ENCODE measurements at regions not wholly inside any gene's neighbourhood (a gene's known extent, or its start where the extent isn't known, plus 50 kb on each side); places are given as distances from the start of the nearest gene placed in this dataset.

DNA sequence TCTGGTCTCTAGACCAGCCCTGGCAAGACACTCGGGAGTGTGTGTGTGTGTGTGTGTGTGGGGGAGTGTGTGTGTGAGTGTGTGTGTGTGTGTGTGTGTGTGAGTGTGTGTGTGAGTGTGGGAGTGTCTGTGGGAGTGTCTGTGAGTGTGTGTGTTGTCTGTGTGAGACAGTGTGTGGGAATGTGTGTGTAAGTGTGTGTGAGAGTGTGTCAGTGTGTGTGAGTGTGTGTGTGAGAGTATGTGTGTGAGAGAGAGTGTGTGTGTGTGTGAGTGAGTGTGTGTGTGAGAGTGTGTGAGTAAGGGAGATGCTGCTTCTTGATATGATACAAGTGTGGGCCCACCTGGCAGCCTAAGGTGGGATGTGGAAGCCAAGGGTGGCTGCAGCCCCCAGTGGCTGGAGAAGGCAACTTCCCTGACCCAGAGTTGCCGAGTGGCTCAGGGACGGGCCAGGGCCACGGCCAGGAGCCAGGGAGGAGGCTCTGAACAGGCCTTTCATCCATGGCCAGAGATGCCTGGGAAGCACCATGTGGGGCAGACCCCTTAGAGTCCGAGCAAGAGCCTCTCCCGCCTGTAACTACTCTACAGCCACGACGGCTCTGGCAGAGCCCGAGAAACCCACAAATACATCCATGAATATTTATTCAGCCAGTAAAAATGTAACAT, 159.3 kb upstream of the MYCN start:
- DNase-seq (ENCODE audit: low spot score) = no peak

DNA sequence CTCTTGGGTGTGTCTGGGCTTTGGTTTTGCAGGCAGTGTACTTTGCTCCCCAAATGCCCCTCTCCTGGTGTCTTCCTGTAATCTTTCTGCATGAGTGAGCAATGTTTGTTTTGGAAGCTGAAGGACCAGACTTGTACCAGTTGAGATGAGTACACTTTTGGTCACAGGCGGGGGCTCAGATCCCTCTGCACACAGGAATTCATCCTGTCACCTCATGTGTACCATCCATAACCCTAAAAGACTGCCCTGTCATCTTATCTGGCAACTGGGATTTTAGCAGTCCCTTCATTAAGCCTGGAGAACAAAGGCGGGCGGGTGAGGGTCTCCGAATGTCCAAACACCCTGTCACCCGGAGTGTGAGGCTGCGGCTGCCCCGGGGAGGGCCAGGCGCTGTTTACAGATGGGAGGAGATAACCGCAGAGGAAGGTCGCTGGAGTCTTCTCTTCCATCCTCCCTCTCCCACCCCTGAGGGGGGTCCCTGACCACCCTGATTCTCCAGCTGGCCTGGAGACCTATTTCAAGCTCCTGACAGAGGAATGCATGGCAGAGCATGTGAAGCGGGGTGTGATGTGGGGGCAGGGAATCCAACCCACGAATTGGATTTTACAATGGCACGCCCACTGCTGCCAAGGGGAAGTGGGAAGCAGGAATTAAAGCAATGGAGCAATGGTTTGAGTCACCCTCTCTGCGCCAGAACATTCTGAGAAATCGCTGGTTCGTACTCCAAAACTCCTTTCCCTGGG, 158.2 kb upstream of the MYCN start:
- DNase-seq (ENCODE audit: low spot score) = no peak

DNA sequence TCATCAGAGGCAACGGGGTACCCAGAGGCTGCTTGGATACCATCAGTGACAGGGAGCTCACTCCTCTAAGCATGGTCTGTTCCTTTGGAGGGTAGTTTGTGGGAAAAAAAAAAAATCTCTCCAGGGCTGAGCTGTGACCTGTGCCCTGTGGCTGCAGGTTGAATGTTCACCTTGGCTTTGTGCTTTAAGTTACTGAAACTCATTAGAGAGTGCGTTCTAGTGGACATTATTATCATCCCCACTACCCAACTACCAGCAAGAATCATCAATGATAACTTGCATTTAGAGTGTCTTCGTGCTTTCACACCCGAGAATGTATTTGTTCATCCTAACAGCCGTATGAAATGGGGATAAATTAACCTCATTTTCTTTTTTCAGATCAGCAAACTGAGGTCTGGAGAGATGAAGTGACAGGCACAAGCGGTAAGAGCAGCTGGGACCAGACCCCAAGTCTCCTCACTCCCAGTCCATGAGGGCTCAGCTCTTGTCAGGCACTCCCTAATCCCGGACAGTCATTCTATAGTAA, 157.5 kb upstream of the MYCN start:
- no peak for DNase-seq (ENCODE audit: low spot score)

DNA sequence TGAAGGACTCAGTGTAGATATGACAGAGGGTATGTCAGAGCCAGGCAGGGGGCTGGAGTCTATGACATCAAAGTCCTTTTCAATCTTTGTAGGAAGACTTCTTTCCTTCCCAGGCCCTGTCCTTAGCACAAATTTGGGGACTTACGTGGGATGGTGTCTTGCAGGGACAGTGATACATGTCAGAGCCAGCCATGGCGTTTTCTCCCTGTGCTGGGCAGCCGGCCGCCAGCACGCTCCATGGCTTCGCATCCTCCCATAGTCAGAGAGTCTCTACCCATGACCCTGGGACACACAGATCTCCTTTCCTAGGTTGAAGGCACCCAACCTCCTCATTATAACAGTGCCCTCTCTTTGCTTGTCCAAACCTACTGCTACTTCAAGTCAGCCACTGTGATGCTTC, 156.9 kb upstream of the MYCN start:
- no peak for DNase-seq (ENCODE audit: low spot score)

DNA sequence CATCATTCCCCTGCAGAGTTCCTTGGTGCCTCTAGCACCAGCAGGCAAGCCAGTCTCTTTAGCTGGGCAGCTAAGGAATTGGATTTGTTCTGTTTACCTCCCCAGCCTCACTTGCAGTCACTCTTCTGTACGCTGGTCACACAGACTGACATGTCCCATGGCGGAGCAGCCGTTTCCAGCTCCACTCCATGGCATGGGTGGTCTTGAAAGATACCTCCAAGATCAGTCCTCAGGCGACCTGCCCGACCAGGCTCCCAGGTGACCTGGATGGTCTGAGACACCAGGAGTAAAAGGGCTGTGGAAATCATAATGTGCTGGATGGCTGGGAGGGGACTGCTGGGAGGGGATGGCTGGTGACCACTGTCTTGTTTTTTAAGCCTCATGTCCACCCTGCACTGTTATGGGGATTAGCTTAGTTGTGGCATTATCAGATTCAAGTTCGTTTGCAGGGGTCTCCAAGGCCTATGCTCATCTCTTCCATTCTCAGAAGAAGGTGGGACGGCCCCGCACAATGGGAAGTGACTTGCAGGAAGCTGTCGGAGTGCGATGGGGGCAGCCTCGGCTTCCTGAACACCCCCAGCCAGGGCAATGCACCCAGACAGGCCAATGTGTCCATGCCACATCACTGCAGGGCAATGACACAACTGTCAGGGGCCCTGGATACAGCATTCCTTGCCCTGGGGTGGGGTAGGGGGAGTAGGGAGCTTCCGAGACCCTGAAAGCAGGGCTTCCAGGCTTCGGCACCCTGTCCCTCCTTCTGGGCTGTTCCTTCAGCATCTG, 156.1 kb upstream of the MYCN start:
- DNase-seq (ENCODE audit: low spot score) = no peak

DNA sequence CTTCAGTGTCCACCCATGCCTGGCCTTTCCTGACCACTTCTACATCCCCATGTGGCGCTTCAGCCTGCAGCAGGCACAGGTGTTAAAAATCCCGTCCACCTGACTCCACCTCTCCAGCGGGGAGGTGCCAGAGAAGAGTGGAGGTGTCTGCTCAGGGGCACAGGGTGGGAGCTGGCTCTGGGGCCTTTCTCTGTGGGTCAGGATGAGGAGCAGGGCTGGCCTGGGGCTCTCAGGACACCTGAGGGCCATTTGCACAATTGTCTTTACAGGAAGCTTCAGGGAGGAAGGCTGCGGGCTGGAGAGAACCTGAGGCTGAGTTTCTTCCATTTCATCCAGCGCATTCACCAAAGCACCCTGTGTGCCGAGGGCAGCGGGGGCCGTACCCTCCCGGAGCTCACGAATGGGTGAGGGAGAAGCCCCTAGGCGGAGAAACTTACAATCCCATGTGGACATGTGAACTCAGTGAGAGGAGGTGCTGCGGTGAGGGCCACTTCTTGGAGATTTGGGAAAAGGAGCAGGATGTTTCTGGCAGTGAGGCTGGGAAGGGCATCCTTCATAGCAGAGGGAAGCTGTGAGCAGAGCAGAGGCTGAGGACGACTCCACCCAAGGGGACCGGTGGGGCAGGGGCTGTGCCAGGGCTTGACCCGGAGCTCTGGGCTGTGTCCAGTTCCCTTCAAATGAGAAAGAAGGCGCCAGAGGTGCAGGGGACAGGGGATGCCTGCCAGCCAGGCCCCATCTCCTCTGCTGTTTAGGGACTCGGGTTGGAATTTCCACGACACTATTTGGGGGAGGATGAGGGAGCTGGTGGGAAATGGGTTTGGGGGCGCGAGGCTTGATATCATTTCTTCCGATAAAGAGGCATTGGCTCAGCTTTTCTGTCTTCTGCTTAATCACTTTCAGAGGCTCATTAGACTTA, 155.2 kb upstream of the MYCN start:
- DNase-seq (ENCODE audit: low spot score) = no peak

DNA sequence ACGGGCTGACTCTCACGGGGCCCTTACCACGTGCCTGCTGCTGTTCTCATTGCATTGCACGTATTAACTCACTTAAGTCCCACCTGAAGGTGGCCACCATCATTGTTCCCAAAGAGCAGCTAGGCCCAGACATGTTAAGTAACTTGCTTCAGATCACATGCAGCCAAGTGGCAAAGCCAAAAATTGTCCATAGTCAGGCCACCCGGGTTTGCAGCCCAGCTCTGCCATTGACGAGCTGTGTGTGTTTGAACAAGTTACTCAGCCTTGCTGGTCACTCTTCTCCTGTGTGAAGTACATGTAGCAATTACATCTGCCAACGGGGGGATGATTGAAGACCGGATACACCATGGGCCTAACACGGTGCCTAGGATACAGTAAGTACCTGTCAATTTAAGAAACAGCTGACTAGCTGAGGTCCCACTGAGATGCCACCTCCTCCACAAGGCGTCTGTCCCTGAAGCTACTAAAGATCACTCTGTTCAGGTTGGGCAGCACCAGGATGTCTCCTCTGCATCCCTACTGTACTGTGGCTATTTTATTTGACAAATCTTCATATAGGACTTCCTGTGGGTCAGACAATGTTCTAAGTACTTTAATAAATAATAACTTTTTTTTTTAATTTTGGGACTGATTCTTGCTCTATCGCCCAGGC, 154.2 kb upstream of the MYCN start:
- no peak for DNase-seq (ENCODE audit: low spot score)

DNA sequence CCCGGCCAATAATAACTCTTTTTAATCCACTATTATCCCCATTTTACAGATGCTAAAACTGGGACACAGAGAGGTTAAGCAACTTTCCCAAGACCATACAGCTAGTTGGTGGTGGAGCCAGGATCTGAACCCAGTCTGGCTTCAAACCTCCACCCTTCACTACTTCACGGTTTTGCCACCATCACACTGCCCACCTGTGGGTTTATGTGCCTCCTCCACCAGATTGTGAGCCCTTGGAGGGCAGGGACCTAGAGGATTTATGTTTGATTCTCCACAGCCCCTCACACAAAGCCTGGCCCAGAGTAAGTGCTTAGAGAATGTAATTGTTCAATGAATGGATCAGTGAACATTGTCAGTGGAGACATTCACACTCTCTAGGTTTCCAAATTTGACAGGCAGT, 153.4 kb upstream of the MYCN start:
- no peak for DNase-seq (ENCODE audit: low spot score)

DNA sequence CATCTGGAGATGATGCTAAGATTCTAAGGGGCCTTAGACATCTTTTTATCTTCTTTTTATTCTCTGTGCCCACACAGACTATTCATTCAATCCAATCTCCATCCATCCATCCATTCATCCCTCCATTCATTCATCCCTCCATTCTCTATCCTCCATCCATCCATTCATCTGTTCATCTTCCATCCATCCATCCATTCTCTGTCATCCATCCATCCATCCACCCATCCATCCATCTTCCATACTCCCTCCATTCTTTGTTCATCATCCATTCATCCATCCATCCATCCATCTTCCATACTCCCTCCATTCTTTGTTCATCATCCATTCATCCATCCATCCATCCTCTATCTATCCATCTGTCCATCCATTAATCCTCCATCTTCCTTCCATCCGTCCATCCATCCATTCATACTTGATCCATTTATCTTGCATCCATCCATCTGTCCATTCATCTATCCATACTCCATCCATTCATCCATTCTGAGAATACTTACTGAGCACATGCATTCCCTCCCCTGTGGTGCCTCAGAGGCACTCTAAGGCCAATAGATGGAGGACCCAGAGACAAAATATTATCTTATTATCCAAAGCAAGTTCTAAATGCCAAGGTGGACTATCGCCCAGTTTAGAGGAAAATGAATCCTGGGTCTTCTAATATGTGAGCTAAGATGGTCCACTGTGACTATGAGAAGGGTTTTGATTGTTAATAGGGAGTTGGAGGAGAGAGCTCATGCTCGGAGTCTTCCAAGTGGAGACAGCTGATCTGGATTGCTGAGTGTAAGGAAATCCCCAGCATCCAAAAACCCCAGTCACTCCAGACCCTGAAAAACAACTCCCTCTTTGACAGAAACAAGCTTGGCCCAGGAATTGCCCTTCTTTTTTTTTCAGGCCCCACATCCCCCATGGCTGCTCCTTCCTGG, 152.6 kb upstream of the MYCN start:
- no peak for DNase-seq (ENCODE audit: low spot score)

DNA sequence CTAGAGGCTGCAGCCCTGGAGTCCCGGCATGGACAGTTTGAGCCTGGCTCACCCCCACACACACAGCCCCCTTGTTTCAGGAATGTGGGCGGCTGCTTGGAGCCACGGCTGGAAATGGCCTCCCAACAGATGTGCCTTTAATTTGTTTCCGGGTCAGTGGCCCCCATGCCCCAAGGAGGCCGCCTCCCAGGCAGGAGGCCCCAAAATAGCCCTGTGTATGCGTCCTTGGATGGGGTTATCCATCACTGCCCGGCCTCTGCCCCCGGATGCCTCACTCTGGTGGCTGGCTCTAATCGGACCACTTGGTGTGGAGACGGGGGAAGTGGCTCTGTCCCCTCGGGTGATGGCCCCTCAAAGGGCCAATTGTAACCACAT, 151.9 kb upstream of the MYCN start:
- no peak for DNase-seq (ENCODE audit: low spot score)

DNA sequence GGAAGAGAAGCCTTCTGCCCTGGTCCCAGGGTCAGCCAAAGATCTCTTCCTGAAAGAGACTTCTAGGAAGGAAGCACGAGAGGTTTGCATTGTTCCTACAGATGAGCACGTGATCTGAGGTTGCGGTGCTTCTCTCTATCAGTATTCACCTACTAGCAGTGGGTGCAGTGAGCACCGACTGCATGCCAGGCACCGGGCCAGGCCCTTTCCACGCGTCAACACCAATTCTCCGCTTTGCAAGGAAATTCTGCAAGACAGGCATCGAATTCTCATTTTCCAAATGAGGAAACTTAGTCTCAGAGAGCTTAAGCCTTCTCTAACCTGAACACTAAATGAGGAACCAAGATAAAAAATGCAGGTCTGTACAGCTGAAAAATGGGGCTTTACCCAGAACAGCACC, 151.5 kb upstream of the MYCN start:
- DNase-seq (ENCODE audit: low spot score) = no peak

DNA sequence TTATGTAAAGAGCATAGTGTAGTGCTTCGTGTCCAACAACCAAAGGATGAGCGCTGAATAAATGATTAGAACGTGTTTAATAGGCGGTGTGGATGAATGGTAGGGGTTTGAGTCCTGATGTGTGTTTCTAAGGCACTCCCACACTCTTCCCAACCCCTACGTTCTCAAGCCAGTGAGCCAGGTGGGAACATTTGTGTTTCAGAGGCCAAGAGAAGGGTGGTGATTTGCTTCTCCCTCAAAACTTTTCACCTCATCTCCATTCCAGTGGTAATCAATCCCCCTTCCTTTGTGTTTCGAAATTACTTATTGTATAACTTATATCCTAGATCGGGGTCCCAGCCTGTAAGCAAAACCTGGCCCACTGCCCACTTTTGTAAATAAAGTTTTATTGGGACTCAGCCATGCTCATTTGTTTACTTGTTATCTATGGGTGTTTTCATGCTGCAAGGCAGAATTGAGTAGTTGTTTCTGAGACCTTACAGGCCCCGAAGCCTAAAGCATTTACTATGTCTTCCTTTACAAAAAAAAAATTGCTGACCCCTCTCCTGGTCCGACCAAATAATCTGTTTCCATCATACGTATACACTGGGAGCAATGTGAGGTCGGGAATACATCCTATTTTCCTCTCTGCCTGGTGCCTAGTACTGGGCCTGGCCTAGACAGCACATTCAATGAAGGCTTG, 150.8 kb upstream of the MYCN start:
- no peak for DNase-seq (ENCODE audit: low spot score)

DNA sequence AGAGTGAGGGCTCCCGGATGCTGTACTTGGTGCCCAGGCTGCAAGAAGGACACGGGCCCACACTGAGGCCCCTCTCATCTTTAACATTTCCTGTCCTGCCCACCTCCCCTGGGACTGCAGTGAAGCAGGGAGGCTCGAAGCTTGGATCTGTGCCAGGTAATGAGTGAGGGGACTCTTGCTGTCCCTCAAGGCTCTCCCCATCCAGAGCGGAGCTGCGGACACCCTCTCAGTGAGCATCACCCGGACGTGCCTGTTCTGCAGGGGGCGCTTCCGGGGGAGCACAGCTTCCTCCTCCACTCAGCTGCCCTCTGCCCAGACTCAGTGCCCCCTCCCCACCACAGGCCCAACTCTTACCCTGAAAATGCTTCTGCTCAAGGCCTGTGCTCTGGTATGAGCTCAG, 150.0 kb upstream of the MYCN start:
- no peak for DNase-seq (ENCODE audit: low spot score)

DNA sequence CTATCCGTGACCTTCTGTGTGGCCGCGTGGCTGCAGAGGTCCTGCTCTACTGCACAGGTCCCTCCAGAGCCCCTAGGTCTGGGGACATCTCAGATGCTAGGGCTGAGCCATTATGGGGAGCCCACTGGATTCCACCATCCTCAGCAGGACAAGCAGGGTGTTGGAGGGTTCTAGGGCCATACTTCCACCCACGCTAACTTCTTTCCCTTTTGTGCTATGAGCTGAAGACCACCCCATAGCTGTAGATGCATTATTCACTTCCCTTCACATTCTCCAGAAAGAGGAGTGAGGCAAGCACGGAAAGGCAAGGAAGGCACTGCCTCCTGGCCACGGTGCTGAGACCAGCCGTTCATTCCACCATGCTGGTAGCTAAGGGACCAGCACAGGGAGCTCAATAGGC, 149.5 kb upstream of the MYCN start:
- DNase-seq (ENCODE audit: low spot score) = no peak

DNA sequence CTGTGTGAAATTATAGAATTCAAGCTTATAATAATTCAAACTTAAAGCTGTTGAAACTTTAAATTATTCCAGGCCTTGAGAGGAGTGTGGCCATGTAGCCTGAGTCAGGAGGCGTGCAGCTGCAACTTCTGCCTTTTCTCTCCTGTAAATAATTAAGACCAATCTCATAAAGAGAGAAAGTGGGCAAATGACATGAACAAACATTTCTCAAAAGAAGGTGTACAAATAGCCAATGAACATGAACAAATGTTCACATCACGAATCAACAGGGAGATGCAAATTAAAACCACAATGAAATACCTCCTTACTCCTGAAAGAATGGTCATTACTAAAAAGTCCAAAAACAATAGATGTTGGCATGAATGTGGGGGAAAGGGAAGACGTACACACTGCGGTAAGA, 149.1 kb upstream of the MYCN start:
- DNase-seq (ENCODE audit: low spot score) = no peak

DNA sequence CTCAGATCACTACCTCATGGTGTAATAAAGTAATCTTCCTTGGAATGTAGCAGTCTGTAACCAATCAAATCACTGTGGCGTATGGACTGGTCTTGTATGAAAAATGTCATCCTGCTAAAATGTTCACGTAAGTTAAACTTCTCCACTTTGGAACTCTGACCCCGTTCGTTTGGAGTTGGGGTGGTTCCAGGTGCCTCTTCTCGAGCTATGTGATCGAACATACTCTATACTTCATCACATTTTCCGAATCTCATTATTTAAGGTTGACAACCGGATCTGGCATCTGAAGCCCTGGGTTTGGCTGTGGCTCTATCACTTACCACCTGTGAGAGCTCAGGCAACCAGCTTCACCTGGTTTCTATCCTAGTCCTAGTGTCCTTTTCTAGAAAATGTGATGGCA, 148.0 kb upstream of the MYCN start:
- DNase-seq (ENCODE audit: low spot score) = no peak

DNA sequence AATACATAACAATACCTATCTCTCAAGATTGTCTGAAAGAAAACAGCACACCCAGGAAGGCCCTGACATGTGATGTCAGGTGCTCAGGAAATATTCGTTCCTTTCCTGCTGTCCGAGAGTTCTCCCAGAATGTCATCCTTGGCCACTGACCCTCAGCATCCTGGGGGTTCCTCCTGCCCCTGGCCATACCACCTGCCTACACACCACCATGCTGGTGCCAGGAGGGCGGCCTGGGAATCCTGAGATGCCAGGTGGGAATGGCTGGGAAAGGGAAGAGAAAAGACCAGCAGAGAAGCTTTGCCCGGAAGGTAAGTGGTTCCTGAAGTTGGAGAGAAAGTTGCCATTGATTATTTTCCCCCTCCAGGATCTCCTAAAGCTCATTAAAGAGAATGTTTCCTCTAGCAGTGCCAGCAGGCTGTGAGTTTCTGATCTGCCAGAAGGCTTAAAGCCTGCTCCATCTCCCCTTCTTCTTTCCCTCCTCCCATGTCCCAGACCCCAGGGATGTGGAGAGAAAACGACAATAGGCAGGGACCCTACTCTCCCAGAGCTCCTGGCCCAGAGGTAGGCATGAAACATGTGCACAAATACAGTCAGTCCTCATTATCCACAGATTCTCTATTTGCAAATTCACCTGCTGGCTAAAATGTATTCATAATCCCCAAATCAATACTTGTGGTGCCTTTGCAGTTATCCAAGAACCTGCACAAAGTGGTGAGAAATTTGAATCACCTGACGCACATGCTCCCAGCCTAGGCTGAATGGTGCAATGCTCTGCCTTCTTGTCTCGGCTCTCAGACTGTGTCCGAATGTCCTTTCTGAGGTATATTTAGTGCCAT, 147.1 kb upstream of the MYCN start:
- DNase-seq (ENCODE audit: low spot score) = no peak

DNA sequence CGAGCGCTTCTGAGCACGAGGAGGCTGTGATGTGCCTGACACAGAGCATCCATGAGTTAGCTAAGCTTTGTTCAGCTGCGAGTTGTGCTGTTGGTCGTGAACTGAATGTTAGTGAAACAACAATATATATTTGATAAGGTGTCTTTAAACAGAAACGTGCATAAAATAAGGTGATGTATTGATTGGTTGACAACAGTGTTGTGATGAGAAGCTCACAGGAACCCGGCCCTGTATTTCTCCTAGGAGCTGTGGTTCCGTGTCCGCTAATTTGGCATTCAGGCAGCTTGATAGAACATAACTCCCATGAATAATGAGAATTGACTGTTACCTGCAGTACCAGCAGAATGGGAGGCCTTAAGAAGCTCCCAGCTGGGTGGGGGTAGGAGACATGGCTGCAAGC, 146.4 kb upstream of the MYCN start:
- no peak for DNase-seq (ENCODE audit: low spot score)

DNA sequence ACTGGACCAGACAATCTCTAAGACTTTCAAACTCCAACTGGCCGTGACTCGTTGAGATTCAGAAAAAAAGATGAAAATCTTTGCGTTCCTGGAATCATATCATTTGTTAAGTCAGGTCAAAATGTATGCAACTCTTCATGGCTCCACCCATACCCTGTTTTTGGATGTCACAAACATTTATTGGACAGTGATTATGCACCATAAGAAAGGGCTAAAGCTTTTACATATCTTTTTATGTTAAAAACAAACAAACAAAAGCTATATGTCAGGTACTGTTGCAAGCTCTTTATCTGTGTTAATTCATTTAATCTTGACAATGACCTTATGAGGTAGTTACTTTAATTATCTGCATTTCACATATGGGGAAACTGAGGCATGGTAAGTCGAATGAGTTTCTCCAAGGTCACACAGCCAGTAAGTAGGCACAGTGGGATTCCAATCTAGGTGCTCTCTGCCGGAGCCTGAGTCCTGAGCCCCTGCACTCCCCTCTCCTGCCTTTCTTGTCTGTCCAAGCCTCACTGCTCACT, 145.7 kb upstream of the MYCN start:
- DNase-seq (ENCODE audit: low spot score) = no peak
